ENCODE measurements at regions not wholly inside any gene's neighbourhood (a gene's known extent, or its start where the extent isn't known, plus 50 kb on each side); places are given as distances from the start of the nearest gene placed in this dataset.

GRCh38 chr2:49444005-49444404 is 289.7 kb upstream of the FSHR start:
- TF ChIP-seq CTCF (conservative IDR thresholded peaks at IDR 0.05 in 1 of 2, IDR thresholded peaks at IDR 0.05 in 1 of 2; ENCODE audit: extremely low read depth in 1 of 2, insufficient read depth in 1 of 2, low read depth in 1 of 2, low read length in 2 of 2) (no peak), EZH2 (IDR thresholded peaks at IDR 0.05; ENCODE audit: borderline replicate concordance, low read length) (no peak)

Measured in mammary epithelial cell (primary cell).